ENCODE measurements at regions not wholly inside any gene's neighbourhood (a gene's known extent, or its start where the extent isn't known, plus 50 kb on each side); places are given as distances from the start of the nearest gene placed in this dataset.
"Not testable (repeated sequence)": the region's sequence is repeated elsewhere in the genome, so short reads cannot be mapped to it uniquely, and the experiment has no call there.

DNA sequence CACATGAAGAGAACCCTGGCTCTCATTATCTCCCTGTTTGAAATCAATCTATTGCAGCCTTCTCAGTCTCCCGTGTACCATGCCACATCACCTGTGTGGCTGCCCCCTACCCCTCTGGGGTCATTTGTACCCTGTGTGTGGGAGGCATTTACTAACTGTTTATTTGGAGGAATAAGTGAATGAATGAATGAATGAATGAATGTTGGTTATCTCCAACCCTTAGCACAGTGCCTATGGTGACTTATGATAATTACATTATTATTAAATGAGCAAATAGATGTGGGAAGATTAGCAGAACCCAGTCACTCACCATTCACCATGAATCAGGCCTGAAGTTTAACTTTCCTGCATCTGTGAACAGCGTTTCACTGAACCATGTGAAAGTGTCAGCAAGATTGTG lies 560.8 kb downstream of the MATN1 start:
- Histone ChIP-seq H3K36me3 (no peaks in the 10 kb centered on the region), H3K4me3 (no peak overlapping the region), H3K27me3 (no peaks in the 10 kb centered on the region), H3K9me3 (no peaks in the 10 kb centered on the region), H3K27ac (no peak overlapping the region), H3K4me1 (no peaks in the 10 kb centered on the region)
- DNase-seq (ENCODE audit: low spot score in 2 of 2): no peak
- intact Hi-C loops (cut with DNase I; ENCODE audit: low total_unique reads): no loop called here
- TF ChIP-seq POLR2A (IDR thresholded peaks at IDR 0.05) (no peak), POLR2AphosphoS5 (IDR thresholded peaks at IDR 0.05) (no peak)
- TF ChIP-seq, protein P1, sequence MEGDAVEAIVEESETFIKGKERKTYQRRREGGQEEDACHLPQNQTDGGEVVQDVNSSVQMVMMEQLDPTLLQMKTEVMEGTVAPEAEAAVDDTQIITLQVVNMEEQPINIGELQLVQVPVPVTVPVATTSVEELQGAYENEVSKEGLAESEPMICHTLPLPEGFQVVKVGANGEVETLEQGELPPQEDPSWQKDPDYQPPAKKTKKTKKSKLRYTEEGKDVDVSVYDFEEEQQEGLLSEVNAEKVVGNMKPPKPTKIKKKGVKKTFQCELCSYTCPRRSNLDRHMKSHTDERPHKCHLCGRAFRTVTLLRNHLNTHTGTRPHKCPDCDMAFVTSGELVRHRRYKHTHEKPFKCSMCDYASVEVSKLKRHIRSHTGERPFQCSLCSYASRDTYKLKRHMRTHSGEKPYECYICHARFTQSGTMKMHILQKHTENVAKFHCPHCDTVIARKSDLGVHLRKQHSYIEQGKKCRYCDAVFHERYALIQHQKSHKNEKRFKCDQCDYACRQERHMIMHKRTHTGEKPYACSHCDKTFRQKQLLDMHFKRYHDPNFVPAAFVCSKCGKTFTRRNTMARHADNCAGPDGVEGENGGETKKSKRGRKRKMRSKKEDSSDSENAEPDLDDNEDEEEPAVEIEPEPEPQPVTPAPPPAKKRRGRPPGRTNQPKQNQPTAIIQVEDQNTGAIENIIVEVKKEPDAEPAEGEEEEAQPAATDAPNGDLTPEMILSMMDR (IDR thresholded peaks at IDR 0.05): no peak

GRCh38 chr1:30161953-30162352 lies 561.4 kb downstream of the MATN1 start:
- no peaks in the 10 kb centered on the region for H3K36me3 ChIP-seq
- no peaks in the 10 kb centered on the region for H3K27me3 ChIP-seq
- H3K9me3 ChIP-seq: no peaks in the 10 kb centered on the region
- no peak for DNase-seq (ENCODE audit: low spot score in 2 of 2)
- no peak overlapping the region for H3K4me3 ChIP-seq
- no peak for TF ChIP-seq POLR2A (IDR thresholded peaks at IDR 0.05)
- no peak for TF ChIP-seq POLR2AphosphoS5 (IDR thresholded peaks at IDR 0.05)
- TF ChIP-seq, protein P1 (IDR thresholded peaks at IDR 0.05): no peak
- intact Hi-C loops (cut with DNase I; ENCODE audit: low total_unique reads): no loop called here
- no peaks in the 10 kb centered on the region for H3K4me1 ChIP-seq
- H3K27ac ChIP-seq: no peak overlapping the region

DNA sequence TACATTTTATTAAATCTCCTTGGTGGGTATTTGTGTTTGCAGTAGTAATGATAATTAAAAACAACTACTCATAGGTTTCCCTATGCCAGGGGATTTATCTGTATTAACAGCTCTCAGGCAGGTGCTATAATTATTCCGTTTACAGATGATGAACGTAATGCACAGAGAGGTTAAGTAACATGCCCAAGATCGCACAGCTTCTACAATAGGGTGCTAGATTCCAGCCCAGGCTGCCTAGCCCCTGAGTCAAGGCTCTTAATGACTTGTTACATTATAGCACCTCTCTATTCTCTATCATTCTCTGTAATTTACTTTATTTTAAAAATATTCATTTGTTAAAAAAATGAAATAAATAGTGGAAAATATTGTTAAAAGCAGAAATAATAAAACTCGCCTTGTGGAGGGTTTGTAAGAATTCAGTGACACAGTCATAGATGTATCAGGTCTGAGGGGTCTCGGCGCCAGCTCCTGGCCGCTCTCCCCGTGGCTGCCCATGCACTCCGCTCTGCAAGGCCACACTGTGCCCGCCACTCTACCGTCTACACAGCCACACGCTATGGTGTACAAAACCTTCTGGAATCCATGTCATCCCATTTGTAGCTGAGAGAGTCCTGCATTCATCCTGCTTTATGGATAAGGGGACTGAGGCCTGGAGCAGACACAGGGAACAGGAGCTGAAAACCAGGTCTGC lies 562.2 kb downstream of the MATN1 start:
- Histone ChIP-seq H3K36me3 (no peaks in the 10 kb centered on the region), H3K9me3 (peaks cover 0 to 4% of the 10 kb centered on the region in 2 donors), H3K4me1 (no peaks in the 10 kb centered on the region), H3K4me3 (no peak overlapping the region), H3K27ac (no peak overlapping the region), H3K27me3 (no peaks in the 10 kb centered on the region)
- intact Hi-C loops (cut with DNase I; ENCODE audit: low total_unique reads): no loop called here
- TF ChIP-seq, protein P1 (IDR thresholded peaks at IDR 0.05): no peak
- no peak for TF ChIP-seq POLR2A (IDR thresholded peaks at IDR 0.05)
- no peak for TF ChIP-seq POLR2AphosphoS5 (IDR thresholded peaks at IDR 0.05)
- DNase-seq (ENCODE audit: low spot score in 2 of 2): no peak

DNA sequence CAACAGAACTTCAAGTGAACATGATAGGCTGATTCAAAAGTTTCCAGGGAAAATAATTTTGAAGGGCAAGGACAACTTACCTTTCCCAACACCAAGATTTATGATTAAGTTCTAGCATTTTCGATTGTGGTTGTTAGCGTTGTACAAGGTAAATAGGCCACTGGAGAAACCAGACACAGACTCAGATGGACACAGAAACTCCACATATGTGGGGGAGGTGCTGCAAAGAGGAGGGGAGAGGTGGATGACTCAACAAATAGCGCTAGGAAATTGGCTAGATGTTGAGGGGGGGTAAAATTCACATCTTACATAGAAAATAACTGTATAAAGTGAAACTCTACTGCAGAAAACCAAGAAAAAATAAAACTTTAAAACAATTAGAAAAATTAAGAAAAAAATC lies 564.4 kb downstream of the MATN1 start:
- Histone ChIP-seq H3K9me3 (peaks cover 0 to 4% of the 10 kb centered on the region in 2 donors), H3K4me1 (no peaks in the 10 kb centered on the region), H3K4me3 (no peak overlapping the region), H3K27ac (no peak overlapping the region), H3K27me3 (no peaks in the 10 kb centered on the region), H3K36me3 (no peaks in the 10 kb centered on the region)
- intact Hi-C loops (cut with DNase I; ENCODE audit: low total_unique reads): no loop called here
- TF ChIP-seq, protein P1 (IDR thresholded peaks at IDR 0.05): no peak
- TF ChIP-seq POLR2A (IDR thresholded peaks at IDR 0.05) (no peak), POLR2AphosphoS5 (IDR thresholded peaks at IDR 0.05) (no peak)
- no peak for DNase-seq (ENCODE audit: low spot score in 2 of 2)

GRCh38 chr1:30155698-30156097 lies 567.7 kb downstream of the MATN1 start:
- H3K27me3 ChIP-seq; H3K27ac ChIP-seq; H3K36me3 ChIP-seq; H3K4me3 ChIP-seq; H3K4me1 ChIP-seq; DNase-seq (ENCODE audit: low spot score in 2 of 2); intact Hi-C loops (cut with DNase I; ENCODE audit: low total_unique reads): not testable (repeated sequence)
- H3K9me3 ChIP-seq: peaks cover 0 to 15% of the 10 kb centered on the region in 2 donors

GRCh38 chr1:30155253-30155652 lies 568.1 kb downstream of the MATN1 start:
- intact Hi-C loops (cut with DNase I; ENCODE audit: low total_unique reads); H3K27ac ChIP-seq; DNase-seq (ENCODE audit: low spot score in 2 of 2); H3K4me3 ChIP-seq; H3K27me3 ChIP-seq; H3K4me1 ChIP-seq; H3K36me3 ChIP-seq: not testable (repeated sequence)
- peaks cover 0 to 15% of the 10 kb centered on the region in 2 donors for H3K9me3 ChIP-seq
